OCI-LY7 (cell line): ENCODE measurements at regions not wholly inside any gene's neighbourhood (a gene's known extent, or its start where the extent isn't known, plus 50 kb on each side); places are given as distances from the start of the nearest gene placed in this dataset.

Source experiments
- BruUV-seq: library from RNA; stranded (reverse); fragments of 400-500 nt; replicated peaks from 2 replicates; lab custom pipeline; 2021; lab: Mats Ljungman, UMichigan
- CTCF ChIA-PET: fragments of 300-600 bp; sonication (Branson Sonifier 250); formaldehyde crosslinking; loops from one replicate; lab custom pipeline; 2022; ENCODE audit warnings: antibody characterized with exemption; ENCODE audit not compliant: unreplicated experiment; lab: Charles Lee
- POLR2A ChIA-PET: fragments of 300-600 bp; sonication (Branson Sonifier 250); formaldehyde crosslinking; loops from one replicate; lab custom pipeline; 2022; ENCODE audit warnings: antibody characterized with exemption; lab: Charles Lee
- DNase-seq: peaks from one replicate; pipeline ENCODE4 v3.0.0-alpha.2; 2015; ENCODE audit warnings: low spot score
- H2AFZ ChIP-seq: fragments of 200-600 bp; sonication (generic), shearing (Covaris generic); 2 replicates; pipeline ENCODE4 v1.6.1; 2014; ENCODE audit warnings: mild to moderate bottlenecking, antibody characterized with exemption, low read length, moderate library complexity
- H3K27ac ChIP-seq: fragments of 200-600 bp; sonication (generic); 2 replicates; pipeline ENCODE4 v1.5.1; 2014; ENCODE audit warnings: mixed run types, low read depth, mild to moderate bottlenecking, moderate library complexity, low read length, inconsistent platforms; ENCODE audit not compliant: poor library complexity, severe bottlenecking
- H3K36me3 ChIP-seq: fragments of 200-600 bp; sonication (generic); 2 replicates; pipeline ENCODE4 v1.6.1; 2014; ENCODE audit warnings: mild to moderate bottlenecking, antibody characterized with exemption, low read length, moderate library complexity, mixed read lengths; ENCODE audit not compliant: insufficient read depth
- H3K4me1 ChIP-seq: fragments of 200-600 bp; sonication (generic); 2 replicates; pipeline ENCODE4 v1.5.1; 2014; ENCODE audit warnings: mild to moderate bottlenecking, low read length; ENCODE audit not compliant: insufficient read depth, poor library complexity, severe bottlenecking
- H3K4me2 ChIP-seq: fragments of 200-600 bp; sonication (generic); 2 replicates; pipeline ENCODE4 v1.6.1; 2014; ENCODE audit warnings: mild to moderate bottlenecking, low read length
- H3K4me3 ChIP-seq: fragments of 200-600 bp; sonication (generic); 2 replicates; pipeline ENCODE4 v1.5.1; 2014; ENCODE audit warnings: mild to moderate bottlenecking, low read depth, low read length; ENCODE audit not compliant: poor library complexity, severe bottlenecking
- H3K79me2 ChIP-seq: fragments of 200-600 bp; sonication (generic); 2 replicates; pipeline ENCODE4 v1.6.1; 2016; ENCODE audit warnings: low read depth, mild to moderate bottlenecking, low read length, moderate library complexity, mixed read lengths; ENCODE audit not compliant: insufficient read depth
- H3K9me2 ChIP-seq: fragments of 200-600 bp; sonication (generic); 2 replicates; pipeline ENCODE4 v1.6.1; 2016; ENCODE audit warnings: mild to moderate bottlenecking, low read length, mixed read lengths; ENCODE audit not compliant: insufficient read depth
- H3K9me3 ChIP-seq: fragments of 200-600 bp; sonication (generic); 2 replicates; pipeline ENCODE4 v1.6.1; 2014; ENCODE audit warnings: mild to moderate bottlenecking, mixed run types, low read length, mixed read lengths
- H4K20me1 ChIP-seq: fragments of 200-600 bp; sonication (generic); 2 replicates; pipeline ENCODE4 v1.6.1; 2014; ENCODE audit warnings: mild to moderate bottlenecking, antibody characterized with exemption, low read length, moderate library complexity, mixed read lengths; ENCODE audit not compliant: insufficient read depth
- CTCF ChIP-seq: fragments of 200-600 bp; sonication (generic); conservative IDR thresholded peaks from 2 replicates; pipeline ENCODE4 v1.5.1; 2014; ENCODE audit warnings: mild to moderate bottlenecking, antibody characterized with exemption, low read length, moderate library complexity, mixed read lengths
- EZH2phosphoT487 ChIP-seq: fragments of 200-600 bp; sonication (generic); IDR thresholded peaks from 2 replicates; pipeline ENCODE4 v1.6.1; 2018; ENCODE audit warnings: low read depth, borderline replicate concordance, mild to moderate bottlenecking, mixed run types, antibody characterized with exemption, low read length, moderate library complexity, mixed read lengths
- intact Hi-C: fragments of 100-400 bp; cut with micrococcal nuclease; formaldehyde crosslinking; loops from one replicate; pipeline ENCODE4 v1.10.0; 2022; ENCODE audit not compliant: unreplicated experiment

GRCh38 chr5:26014206-26014605, 1024.2 kb downstream of the CDH9 start:
- DNase-seq: no peak
- intact Hi-C loops: no loop called here
- Histone ChIP-seq H3K79me2 (no peaks in the 10 kb centered on the region), H3K36me3 (no peaks in the 10 kb centered on the region), H3K4me3 (no peak overlapping the region), H4K20me1 (no peaks in the 10 kb centered on the region), H2AFZ (no peak overlapping the region), H3K9me3 (0 out of 2 replicates have a peak, but pooled peaks cover 5% of the 10 kb centered on the region), H3K4me2 (no peak overlapping the region), H3K4me1 (no peaks in the 10 kb centered on the region), H3K9me2 (no peaks in the 10 kb centered on the region), H3K27ac (no peak overlapping the region)
- CTCF ChIA-PET: no interaction called here
- TF ChIP-seq CTCF (no peak), EZH2phosphoT487 (no peak)
- BruUV-seq: no TSS peak
- POLR2A ChIA-PET: no interaction called here

- Histone ChIP-seq H3K4me2 (no peak overlapping the region), H3K36me3 (no peaks in the 10 kb centered on the region), H2AFZ (no peak overlapping the region), H3K9me3 (peaks cover 5% of the 10 kb centered on the region; the same call in 1 of the 2 replicates), H3K4me1 (no peaks in the 10 kb centered on the region), H4K20me1 (no peaks in the 10 kb centered on the region), H3K9me2 (no peaks in the 10 kb centered on the region), H3K79me2 (no peaks in the 10 kb centered on the region), H3K27ac (no peak overlapping the region), H3K4me3 (no peak overlapping the region)
- CTCF ChIA-PET: no interaction called here
- DNase-seq: no peak
- POLR2A ChIA-PET: no interaction called here
- no peak for TF ChIP-seq CTCF
- no peak for TF ChIP-seq EZH2phosphoT487
- no TSS peak for BruUV-seq
- intact Hi-C loops: no loop called here
Measured at GRCh38 chr5:26012078-26012477, 1026.3 kb downstream of the CDH9 start.

GRCh38 chr5:26009742-26010141, 1028.6 kb downstream of the CDH9 start:
- TF ChIP-seq CTCF (no peak), EZH2phosphoT487 (no peak)
- no peaks in the 10 kb centered on the region for H3K9me2 ChIP-seq
- no peaks in the 10 kb centered on the region for H3K4me1 ChIP-seq
- CTCF ChIA-PET: no interaction called here
- peaks cover 10% of the 10 kb centered on the region; the same call in 1 of the 2 replicates for H3K9me3 ChIP-seq
- H2AFZ ChIP-seq: no peak overlapping the region
- H3K4me2 ChIP-seq: no peak overlapping the region
- no peak overlapping the region for H3K4me3 ChIP-seq
- POLR2A ChIA-PET: no interaction called here
- no TSS peak for BruUV-seq
- no peaks in the 10 kb centered on the region for H4K20me1 ChIP-seq
- H3K36me3 ChIP-seq: no peaks in the 10 kb centered on the region
- DNase-seq: no peak
- intact Hi-C loops: no loop called here
- H3K27ac ChIP-seq: no peak overlapping the region
- no peaks in the 10 kb centered on the region for H3K79me2 ChIP-seq
